HCT116 (cell line): ENCODE measurements at regions not wholly inside any gene's neighbourhood (a gene's known extent, or its start where the extent isn't known, plus 50 kb on each side); places are given as distances from the start of the nearest gene placed in this dataset.

Experiments used
- ATAC-seq: fragments of 200-7000 bp; cut with Tn5 transposase; 2 replicates; pipeline ENCODE4 v1.9.1; 2020; ENCODE audit warnings: mild to moderate bottlenecking, moderate library complexity
- BruUV-seq: library from RNA; stranded (reverse); fragments of 400-500 nt; replicated peaks from 2 replicates; lab custom pipeline; 2021; lab: Mats Ljungman, UMichigan
- CTCF ChIA-PET: fragments of 300-600 bp; sonication (Branson Sonifier 250); formaldehyde crosslinking; loops from one replicate; lab custom pipeline; 2021; ENCODE audit warnings: antibody characterized with exemption; lab: Charles Lee
- POLR2A ChIA-PET: fragments of 300-600, 350-600 bp; sonication (Branson Sonifier 250); formaldehyde crosslinking; loops from one replicate; lab custom pipeline; 2021; ENCODE audit warnings: antibody characterized with exemption; lab: Charles Lee
- RAD21 ChIA-PET, 2 experiments: fragments of 300-600 bp; sonication (Branson Sonifier 250); formaldehyde crosslinking; loops; one replicate each; lab custom pipeline; 2023; ENCODE audit warnings: low total read pairs in 2 of 2; ENCODE audit not compliant: uncharacterized antibody in 2 of 2, unreplicated experiment in 2 of 2, low non-redundant PET in 1 of 2; lab: Charles Lee
- DNase-seq: peaks from one replicate; pipeline ENCODE4 v3.0.0-alpha.2; 2010; ENCODE audit warnings: low read depth, low spot score
- H2AFZ ChIP-seq: fragments of 200-600 bp; shearing (Covaris generic), sonication (generic); 2 replicates; pipeline ENCODE4 v1.6.1; 2017; ENCODE audit warnings: low read depth, mixed run types, mixed read lengths, antibody characterized with exemption, low read length; ENCODE audit not compliant: poor library complexity, severe bottlenecking
- H3K27ac ChIP-seq: 2 replicates; pipeline ENCODE4 v1.5.1; 2012; ENCODE audit warnings: low read depth, low read length
- H3K27me3 ChIP-seq: fragments of 200-600 bp; sonication (generic); 2 replicates; pipeline ENCODE4 v1.6.1; 2016; ENCODE audit warnings: mixed run types, low read length, mixed read lengths; ENCODE audit not compliant: insufficient read depth
- H3K36me3 ChIP-seq, 2 experiments: fragments of 200-500 bp in 1 of 2; fragments of 200-600 bp in 1 of 2; sonication (Bioruptor generic) in 1 of 2; sonication (generic) in 1 of 2; 2 replicates each; pipeline versions ENCODE4 v1.5.1 to v1.6.1; 2014 to 2016; ENCODE audit warnings: low read length in 2 of 2, inconsistent platforms in 1 of 2, mixed read lengths in 1 of 2, mixed run types in 1 of 2; ENCODE audit not compliant: insufficient read depth in 2 of 2, control insufficient read depth in 1 of 2
- H3K4me1 ChIP-seq, 2 experiments: fragments of 200-600 bp in 1 of 2; sonication (generic) in 1 of 2; 2 replicates each; pipeline versions ENCODE4 v1.5.1 to v1.6.1; 2012 to 2017; ENCODE audit warnings: low read length in 2 of 2, inconsistent platforms in 1 of 2, mild to moderate bottlenecking in 1 of 2, mixed read lengths in 1 of 2, mixed run types in 1 of 2, moderate library complexity in 1 of 2; ENCODE audit not compliant: insufficient read depth in 2 of 2, control insufficient read depth in 1 of 2
- H3K4me2 ChIP-seq: fragments of 200-600 bp; sonication (generic); 2 replicates; pipeline ENCODE4 v1.6.1; 2017; ENCODE audit warnings: mixed run types, low read length, mixed read lengths
- H3K4me3 ChIP-seq, 2 experiments: fragments of 200-600 bp in 1 of 2; sonication (generic) in 1 of 2; replicated peaks in 1 of 2; 2 replicates each; pipeline ENCODE4 v1.5.1; 2011 to 2016; ENCODE audit warnings: low read length in 2 of 2, control low read depth in 1 of 2, low read depth in 1 of 2, mild to moderate bottlenecking in 1 of 2, mixed read lengths in 1 of 2, mixed run types in 1 of 2
- H3K79me2 ChIP-seq: fragments of 200-600 bp; sonication (generic); 2 replicates; pipeline ENCODE4 v1.6.1; 2017; ENCODE audit warnings: mild to moderate bottlenecking, mixed run types, low read length, moderate library complexity, mixed read lengths; ENCODE audit not compliant: insufficient read depth
- H3K9ac ChIP-seq: fragments of 200-600 bp; sonication (generic); 2 replicates; pipeline ENCODE4 v1.6.1; 2016; ENCODE audit warnings: low read length, mixed read lengths
- H3K9me2 ChIP-seq: fragments of 200-600 bp; sonication (generic), shearing (Covaris generic); 2 replicates; pipeline ENCODE4 v1.6.1; 2017; ENCODE audit warnings: mixed run types, mild to moderate bottlenecking, moderate library complexity; ENCODE audit not compliant: insufficient read depth
- H3K9me3 ChIP-seq, 2 experiments: fragments of 200-500 bp in 1 of 2; fragments of 200-600 bp in 1 of 2; sonication (Bioruptor generic) in 1 of 2; sonication (generic) in 1 of 2; 2 replicates each; pipeline ENCODE4 v1.6.1; 2014 to 2017; ENCODE audit warnings: low read length in 2 of 2, mixed read lengths in 2 of 2, inconsistent platforms in 1 of 2, low read depth in 1 of 2, mild to moderate bottlenecking in 1 of 2, mixed run types in 1 of 2, moderate library complexity in 1 of 2; ENCODE audit not compliant: control insufficient read depth in 1 of 2, insufficient read depth in 1 of 2
- H4K20me1 ChIP-seq: fragments of 200-600 bp; sonication (generic), shearing (Covaris generic); 2 replicates; pipeline ENCODE4 v1.6.1; 2017; ENCODE audit warnings: mixed run types, mild to moderate bottlenecking, moderate library complexity; ENCODE audit not compliant: insufficient read depth
- ATF3 ChIP-seq: IDR thresholded peaks from 2 replicates; pipeline ENCODE4 v1.6.1; 2012
- SIN3A ChIP-seq: IDR thresholded peaks from 2 replicates; pipeline ENCODE4 v1.6.1; 2012; ENCODE audit warnings: low read depth
- ZBTB33 ChIP-seq: IDR thresholded peaks from 2 replicates; pipeline ENCODE4 v1.6.1; 2011; ENCODE audit warnings: mild to moderate bottlenecking, low read length, moderate library complexity; ENCODE audit not compliant: insufficient replicate concordance; ENCODE audit errors: extremely low read depth
- intact Hi-C: fragments of 100-400 bp; cut with micrococcal nuclease; formaldehyde crosslinking; loops from 2 replicates; pipeline ENCODE4 v1.10.0; 2022
- TF ChIP-seq, protein P1 (sequence below): IDR thresholded peaks from 2 replicates; pipeline ENCODE4 v1.6.1; 2012

GRCh38 chrX:82092307-82092706 lies 890.4 kb downstream of the SH3BGRL start (continued):
- TF ChIP-seq ZBTB33, result no peak

DNA sequence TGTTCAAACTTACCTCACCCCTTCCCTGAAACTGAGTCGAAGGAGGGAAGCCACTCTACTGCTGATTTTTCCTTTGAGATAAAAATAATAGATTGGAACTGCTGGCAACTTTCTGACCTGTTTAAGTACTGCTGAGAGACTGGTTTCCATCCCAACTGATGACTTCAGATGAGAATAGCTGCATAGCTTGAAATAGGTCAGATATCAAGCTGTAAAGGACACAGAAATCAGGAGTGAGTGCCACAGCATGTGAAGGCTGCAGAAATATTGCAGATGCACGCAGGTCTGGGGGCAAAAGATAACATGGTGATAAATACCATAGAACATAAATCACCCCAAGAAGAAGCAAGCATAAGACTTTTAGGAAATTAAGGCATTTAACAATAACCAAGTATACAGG lies 923.2 kb downstream of the SH3BGRL start:
- no peak overlapping the region for H3K27ac ChIP-seq
- DNase-seq (no peak), ATAC-seq (no peak)
- TF ChIP-seq ATF3, result no peak
- no peak for TF ChIP-seq SIN3A
- TF ChIP-seq, protein P1, sequence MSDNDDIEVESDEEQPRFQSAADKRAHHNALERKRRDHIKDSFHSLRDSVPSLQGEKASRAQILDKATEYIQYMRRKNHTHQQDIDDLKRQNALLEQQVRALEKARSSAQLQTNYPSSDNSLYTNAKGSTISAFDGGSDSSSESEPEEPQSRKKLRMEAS, result no peak
- H3K9me2 ChIP-seq, result no peaks in the 10 kb centered on the region
- no peak overlapping the region for H3K9ac ChIP-seq
- H3K79me2 ChIP-seq, result no peaks in the 10 kb centered on the region
- H3K4me3 ChIP-seq, result no peak overlapping the region
- H3K27me3 ChIP-seq, result no peaks in the 10 kb centered on the region
- no peaks in the 10 kb centered on the region for H3K9me3 ChIP-seq
- H3K4me2 ChIP-seq, result no peak overlapping the region
- ChIA-PET RAD21 (no interaction called here), POLR2A (no interaction called here), CTCF (no interaction called here)
- intact Hi-C loops, result no loop called here
- no TSS peak for BruUV-seq
- no peaks in the 10 kb centered on the region for H4K20me1 ChIP-seq
- no peak overlapping the region for H2AFZ ChIP-seq
- H3K4me1 ChIP-seq, result no peaks in the 10 kb centered on the region
- no peaks in the 10 kb centered on the region for H3K36me3 ChIP-seq
